ENCODE measurements at regions not wholly inside any gene's neighbourhood (a gene's known extent, or its start where the extent isn't known, plus 50 kb on each side); places are given as distances from the start of the nearest gene placed in this dataset.

DNA sequence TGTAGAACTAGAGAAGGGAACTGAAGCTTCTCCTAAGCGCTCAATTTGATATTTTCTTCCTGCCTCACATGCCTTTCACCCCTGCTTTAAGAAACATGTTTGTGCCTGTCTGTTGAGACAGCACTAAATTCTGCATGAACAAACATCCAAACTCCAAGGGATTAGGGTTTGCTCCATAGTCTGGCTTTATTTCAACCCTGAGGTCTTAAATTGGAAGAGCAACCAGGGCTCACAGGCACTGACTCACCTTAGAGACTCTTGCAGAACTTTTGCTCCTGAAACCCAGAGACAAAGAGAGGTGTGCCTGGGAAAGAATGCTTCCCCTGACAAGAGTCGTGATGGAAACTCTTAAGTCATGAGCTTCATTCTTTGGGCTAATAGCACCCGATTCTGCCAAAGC is 393.9 kb upstream of the MCTP2 start (continued):
- no peak for TF ChIP-seq CBFB (CRISPR knock-in tag; IDR thresholded peaks at IDR 0.05; ENCODE audit: low read depth)
- TF ChIP-seq GTF2I (CRISPR knock-in tag; conservative IDR thresholded peaks at IDR 0.05), result no peak
- no peak for TF ChIP-seq IRF2 (CRISPR knock-in tag; IDR thresholded peaks at IDR 0.05; ENCODE audit: borderline replicate concordance, low read depth)
- TF ChIP-seq, protein P1, sequence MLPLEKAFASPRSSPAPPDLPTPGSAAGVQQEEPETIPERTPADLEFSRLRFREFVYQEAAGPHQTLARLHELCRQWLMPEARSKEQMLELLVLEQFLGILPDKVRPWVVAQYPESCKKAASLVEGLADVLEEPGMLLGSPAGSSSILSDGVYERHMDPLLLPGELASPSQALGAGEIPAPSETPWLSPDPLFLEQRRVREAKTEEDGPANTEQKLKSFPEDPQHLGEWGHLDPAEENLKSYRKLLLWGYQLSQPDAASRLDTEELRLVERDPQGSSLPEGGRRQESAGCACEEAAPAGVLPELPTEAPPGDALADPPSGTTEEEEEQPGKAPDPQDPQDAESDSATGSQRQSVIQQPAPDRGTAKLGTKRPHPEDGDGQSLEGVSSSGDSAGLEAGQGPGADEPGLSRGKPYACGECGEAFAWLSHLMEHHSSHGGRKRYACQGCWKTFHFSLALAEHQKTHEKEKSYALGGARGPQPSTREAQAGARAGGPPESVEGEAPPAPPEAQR (CRISPR knock-in tag; IDR thresholded peaks at IDR 0.05), result no peak
- TF ChIP-seq ZNF263 (CRISPR knock-in tag; IDR thresholded peaks at IDR 0.05; ENCODE audit: low read depth), result no peak
- TF ChIP-seq, protein P2, sequence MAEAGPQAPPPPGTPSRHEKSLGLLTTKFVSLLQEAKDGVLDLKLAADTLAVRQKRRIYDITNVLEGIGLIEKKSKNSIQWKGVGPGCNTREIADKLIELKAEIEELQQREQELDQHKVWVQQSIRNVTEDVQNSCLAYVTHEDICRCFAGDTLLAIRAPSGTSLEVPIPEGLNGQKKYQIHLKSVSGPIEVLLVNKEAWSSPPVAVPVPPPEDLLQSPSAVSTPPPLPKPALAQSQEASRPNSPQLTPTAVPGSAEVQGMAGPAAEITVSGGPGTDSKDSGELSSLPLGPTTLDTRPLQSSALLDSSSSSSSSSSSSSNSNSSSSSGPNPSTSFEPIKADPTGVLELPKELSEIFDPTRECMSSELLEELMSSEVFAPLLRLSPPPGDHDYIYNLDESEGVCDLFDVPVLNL (CRISPR knock-in tag; IDR thresholded peaks at IDR 0.05; ENCODE audit: borderline replicate concordance, low read depth), result no peak
- no peak for TF ChIP-seq ZNF121 (CRISPR knock-in tag; IDR thresholded peaks at IDR 0.05)
- TF ChIP-seq, protein P3, sequence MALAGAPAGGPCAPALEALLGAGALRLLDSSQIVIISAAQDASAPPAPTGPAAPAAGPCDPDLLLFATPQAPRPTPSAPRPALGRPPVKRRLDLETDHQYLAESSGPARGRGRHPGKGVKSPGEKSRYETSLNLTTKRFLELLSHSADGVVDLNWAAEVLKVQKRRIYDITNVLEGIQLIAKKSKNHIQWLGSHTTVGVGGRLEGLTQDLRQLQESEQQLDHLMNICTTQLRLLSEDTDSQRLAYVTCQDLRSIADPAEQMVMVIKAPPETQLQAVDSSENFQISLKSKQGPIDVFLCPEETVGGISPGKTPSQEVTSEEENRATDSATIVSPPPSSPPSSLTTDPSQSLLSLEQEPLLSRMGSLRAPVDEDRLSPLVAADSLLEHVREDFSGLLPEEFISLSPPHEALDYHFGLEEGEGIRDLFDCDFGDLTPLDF (CRISPR knock-in tag; IDR thresholded peaks at IDR 0.05), result no peak

DNA sequence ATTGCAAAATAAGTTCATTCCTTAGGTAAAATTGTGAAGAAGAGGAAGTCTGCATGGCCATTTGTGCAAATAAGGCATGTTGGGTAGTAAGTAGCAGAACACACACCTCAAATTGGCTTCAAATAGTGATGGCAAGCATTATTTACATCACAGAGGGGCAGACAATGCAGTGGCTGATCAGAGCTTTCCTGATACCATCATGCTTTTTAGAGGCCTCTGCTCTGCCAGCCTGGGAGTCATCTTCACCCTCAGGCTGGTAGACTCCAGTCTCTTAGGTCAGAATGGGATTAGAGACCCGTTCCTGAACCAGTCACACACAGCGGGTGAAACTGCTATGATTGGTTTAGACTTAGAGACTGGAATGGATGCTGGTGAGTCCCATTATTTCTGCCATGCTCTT is 396.0 kb upstream of the MCTP2 start:
- Mint-ChIP-seq H3K4me1 (peaks cover 29% of the 10 kb centered on the region), H3K27ac (no peak overlapping the region)
- POLR2A ChIA-PET, result no interaction called here

More for the DNA sequence above, 396.0 kb upstream of the MCTP2 start:
- no peak for DNase-seq (ENCODE audit: low spot score)
- H3K27me3 Mint-ChIP-seq (ENCODE audit: low read depth), result peaks cover 8% of the 10 kb centered on the region; the same call in 1 of the 2 replicates
- CTCF ChIA-PET, result no interaction called here
- H3K4me3 Mint-ChIP-seq, result no peak overlapping the region
- peaks cover 5% of the 10 kb centered on the region for H3K36me3 Mint-ChIP-seq
- no peak; the same call in 1 of the 2 replicates for ATAC-seq
- TF ChIP-seq IRF2 (CRISPR knock-in tag; IDR thresholded peaks at IDR 0.05; ENCODE audit: borderline replicate concordance, low read depth), result no peak
- TF ChIP-seq ARID4B (CRISPR knock-in tag; IDR thresholded peaks at IDR 0.05; ENCODE audit: borderline replicate concordance), result no peak
- TF ChIP-seq KAT7 (CRISPR knock-in tag; IDR thresholded peaks at IDR 0.05; ENCODE audit: borderline replicate concordance), result no peak
- no peak for TF ChIP-seq JAZF1 (CRISPR knock-in tag; IDR thresholded peaks at IDR 0.05)
- TF ChIP-seq ELF4 (CRISPR knock-in tag; IDR thresholded peaks at IDR 0.05; ENCODE audit: low read depth), result no peak
- TF ChIP-seq, protein P1 (CRISPR knock-in tag; IDR thresholded peaks at IDR 0.05), result no peak
- TF ChIP-seq TEAD4 (CRISPR knock-in tag; IDR thresholded peaks at IDR 0.05), result no peak
- TF ChIP-seq, protein P3 (CRISPR knock-in tag; IDR thresholded peaks at IDR 0.05), result no peak
- no peak for TF ChIP-seq RORB (CRISPR knock-in tag; IDR thresholded peaks at IDR 0.05)
- no peak for TF ChIP-seq JUN (CRISPR knock-in tag; IDR thresholded peaks at IDR 0.05)
- TF ChIP-seq, protein P4, sequence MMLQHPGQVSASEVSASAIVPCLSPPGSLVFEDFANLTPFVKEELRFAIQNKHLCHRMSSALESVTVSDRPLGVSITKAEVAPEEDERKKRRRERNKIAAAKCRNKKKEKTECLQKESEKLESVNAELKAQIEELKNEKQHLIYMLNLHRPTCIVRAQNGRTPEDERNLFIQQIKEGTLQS (CRISPR knock-in tag; conservative IDR thresholded peaks at IDR 0.05), result no peak
- TF ChIP-seq ZNF671 (CRISPR knock-in tag; IDR thresholded peaks at IDR 0.05), result no peak
- TF ChIP-seq NFYB (CRISPR knock-in tag; conservative IDR thresholded peaks at IDR 0.05; ENCODE audit: low read depth), result no peak
- peaks cover 26% of the 10 kb centered on the region for H3K9me3 Mint-ChIP-seq
